ENCODE measurements at regions not wholly inside any gene's neighbourhood (a gene's known extent, or its start where the extent isn't known, plus 50 kb on each side); places are given as distances from the start of the nearest gene placed in this dataset.
"Not testable (repeated sequence)": the region's sequence is repeated elsewhere in the genome, so short reads cannot be mapped to it uniquely, and the experiment has no call there.

GRCh38 chr1:104028416-104029035, 278.8 kb downstream of the AMY1C start:
- no peak for DNase-seq

DNA sequence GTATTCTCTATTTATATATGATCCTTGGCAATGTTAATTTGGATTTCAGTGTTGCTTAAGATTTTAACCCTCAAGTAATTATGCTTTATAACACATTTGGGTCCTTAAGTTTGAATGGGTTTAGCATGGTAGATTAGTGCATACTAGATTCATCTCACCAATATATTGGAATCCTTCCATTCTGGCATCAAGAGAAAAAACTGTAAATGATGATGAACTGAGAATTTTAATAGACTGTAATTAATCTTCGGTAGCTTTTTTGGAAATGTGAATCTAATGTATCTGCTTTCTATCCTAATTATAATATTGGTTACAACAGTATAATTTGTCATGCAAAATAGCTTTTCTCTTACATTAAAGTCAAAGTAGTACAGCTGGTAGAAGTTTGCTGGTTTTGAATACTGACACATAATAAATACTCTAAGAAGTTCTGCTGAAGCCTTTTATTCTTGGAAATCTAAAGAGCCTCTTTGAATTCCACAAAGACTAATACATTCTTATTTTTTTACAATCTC, 279.8 kb downstream of the AMY1C start:
- DNase-seq, result no peak

GRCh38 chr1:104056786-104057185, 307.1 kb downstream of the AMY1C start:
- no peak for DNase-seq

- DNase-seq, result not testable (repeated sequence)
Observed at GRCh38 chr1:104057219-104057898, 307.7 kb downstream of the AMY1C start.

GRCh38 chr1:104061637-104062036, 311.9 kb downstream of the AMY1C start:
- DNase-seq, result not testable (repeated sequence)

GRCh38 chr1:104064399-104064798, 314.7 kb downstream of the AMY1C start:
- no peak for DNase-seq

GRCh38 chr1:104072915-104073371, 323.2 kb downstream of the AMY1C start:
- no peak for DNase-seq

DNA sequence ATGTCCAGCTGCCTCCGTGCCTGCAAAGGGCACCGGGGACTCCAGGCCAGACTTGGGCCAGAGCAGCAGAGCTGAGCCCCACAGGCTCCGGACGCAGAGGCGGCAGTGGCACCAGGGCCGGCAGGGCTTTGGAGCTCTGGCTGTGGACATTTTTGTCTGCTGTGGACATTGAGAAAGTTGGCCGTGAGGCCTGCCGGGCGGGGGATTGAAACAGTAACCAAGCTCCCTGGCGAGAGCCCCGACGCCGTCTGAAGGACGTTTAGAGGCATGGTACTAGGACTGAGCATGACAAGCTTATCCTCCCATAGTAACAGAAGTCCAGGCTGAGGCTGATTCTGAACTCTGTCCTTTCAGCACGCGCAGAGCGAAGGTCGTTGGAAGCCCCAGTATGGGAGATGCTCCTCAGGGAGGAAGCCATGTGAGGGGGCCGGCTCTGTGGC, 323.8 kb downstream of the AMY1C start:
- DNase-seq, result peak; percentile 4

- no peak for DNase-seq
Observed at GRCh38 chr1:104082221-104082620, 332.5 kb downstream of the AMY1C start.

DNA sequence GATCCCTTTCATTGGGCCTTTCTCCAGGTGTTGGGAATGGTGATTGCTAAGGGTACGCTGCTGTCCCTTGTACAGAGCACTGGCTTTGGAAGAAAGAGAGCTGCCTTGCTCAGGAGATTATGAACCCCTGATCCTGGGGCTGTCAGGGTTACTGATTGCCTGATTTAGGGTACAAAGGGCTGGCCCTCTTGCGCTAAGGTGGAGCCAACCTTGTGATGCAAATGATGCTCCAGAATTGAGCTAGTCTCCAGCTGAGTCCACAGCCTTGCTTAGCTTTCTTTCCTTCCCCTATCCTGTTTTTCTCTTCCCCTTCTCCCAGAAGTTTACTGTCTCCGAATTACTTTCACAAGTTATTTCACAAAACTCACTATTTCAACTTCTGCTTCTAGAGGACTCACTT, 334.7 kb downstream of the AMY1C start:
- DNase-seq, result no peak

DNA sequence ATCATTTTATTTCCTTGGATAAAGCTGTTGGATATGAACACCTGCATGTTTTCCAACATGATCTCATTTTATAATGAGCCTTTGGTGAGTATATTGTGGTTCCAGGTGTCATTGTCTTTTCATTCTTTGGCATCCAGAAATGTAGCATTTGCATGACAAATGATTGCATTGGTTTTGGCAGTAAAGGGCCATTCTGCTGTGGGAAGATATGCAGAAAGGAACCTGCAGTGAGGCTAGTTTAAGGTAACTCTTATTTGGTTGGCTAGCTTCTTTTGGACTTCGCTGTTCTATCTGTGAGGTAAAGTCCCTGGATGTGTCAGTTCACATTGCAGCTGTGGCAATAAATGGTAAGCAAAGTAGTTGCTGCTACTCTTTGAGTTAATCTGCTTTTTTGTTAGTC, 343.0 kb downstream of the AMY1C start:
- DNase-seq, result no peak

DNA sequence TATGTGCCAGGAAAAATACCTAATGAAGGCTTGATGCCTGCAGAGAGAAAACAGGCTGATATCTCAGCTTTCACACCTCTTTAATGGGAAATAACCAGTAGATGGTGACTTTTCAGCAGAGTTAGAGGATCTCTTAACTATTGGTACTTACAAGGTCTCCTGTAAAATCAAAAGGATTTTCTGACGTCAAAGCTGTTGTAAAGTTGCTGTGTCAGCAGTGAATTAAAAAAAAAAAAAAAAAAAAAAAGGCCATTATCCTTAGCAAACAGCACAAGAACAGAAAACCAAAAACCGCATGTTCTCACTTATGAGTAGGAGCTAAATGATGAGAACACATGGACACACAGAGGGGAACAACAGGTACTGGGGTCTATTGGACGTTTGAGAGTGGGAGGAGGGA, 349.1 kb downstream of the AMY1C start:
- no peak for DNase-seq

DNA sequence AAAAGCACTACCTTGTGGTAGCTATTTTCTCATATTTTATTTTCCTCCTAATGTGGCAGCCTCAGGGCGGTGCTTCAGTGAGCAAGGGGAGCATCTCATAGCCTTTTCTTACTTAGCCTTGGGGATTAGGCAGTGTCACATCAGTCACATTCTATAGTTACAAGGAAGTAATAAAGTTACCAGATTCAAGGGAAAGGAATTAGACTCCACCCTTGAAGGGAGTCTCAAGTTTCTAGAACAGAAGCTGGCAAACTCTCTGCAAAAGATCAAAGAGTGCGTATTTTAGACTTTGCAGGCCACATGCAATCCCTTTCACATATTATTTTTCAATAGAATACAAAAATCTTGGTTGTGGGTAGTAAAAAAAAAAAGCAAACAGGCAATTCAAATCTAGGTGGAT, 350.4 kb downstream of the AMY1C start:
- no peak for DNase-seq

DNA sequence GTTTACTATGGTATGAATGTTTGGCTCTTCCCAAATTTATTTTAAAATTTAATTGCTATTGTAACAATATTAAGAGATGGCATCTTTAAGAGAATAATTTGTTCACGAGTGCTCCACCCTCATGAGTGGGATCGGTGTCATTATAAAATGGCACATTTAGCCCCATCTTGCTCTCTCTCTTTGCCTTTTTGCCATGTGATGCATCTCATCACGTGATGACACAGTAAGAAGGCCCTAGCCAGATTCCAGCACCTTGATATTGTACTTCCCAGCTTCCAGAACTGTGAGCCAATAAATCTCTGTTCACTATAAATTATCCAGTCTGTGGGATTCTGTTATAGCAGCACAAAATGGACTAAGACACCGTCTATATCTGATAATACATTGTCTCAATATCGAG, 355.8 kb downstream of the AMY1C start:
- DNase-seq, result no peak

GRCh38 chr1:104120525-104120924, 370.8 kb downstream of the AMY1C start:
- DNase-seq, result no peak

DNA sequence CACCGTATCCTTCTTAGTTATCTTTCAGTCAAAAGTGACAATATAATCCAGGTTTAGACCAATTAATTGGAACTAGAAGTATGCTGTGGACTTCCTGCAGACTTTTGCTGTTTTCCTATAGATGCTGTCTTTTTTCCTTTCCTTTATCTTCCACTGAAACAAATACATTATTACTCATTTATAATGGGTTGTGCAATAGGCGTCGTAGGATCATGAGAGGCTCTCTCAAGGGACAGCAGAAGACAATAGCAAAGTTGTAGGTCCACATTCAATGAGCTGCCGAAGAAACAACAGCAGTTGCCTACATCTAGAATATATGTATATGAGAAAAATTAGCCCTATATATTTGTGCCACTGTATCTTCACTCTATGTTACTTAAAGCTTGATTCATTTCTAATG, 371.6 kb downstream of the AMY1C start:
- DNase-seq, result no peak

- no peak for DNase-seq
Observed at GRCh38 chr1:104125266-104125665, 375.6 kb downstream of the AMY1C start.

DNA sequence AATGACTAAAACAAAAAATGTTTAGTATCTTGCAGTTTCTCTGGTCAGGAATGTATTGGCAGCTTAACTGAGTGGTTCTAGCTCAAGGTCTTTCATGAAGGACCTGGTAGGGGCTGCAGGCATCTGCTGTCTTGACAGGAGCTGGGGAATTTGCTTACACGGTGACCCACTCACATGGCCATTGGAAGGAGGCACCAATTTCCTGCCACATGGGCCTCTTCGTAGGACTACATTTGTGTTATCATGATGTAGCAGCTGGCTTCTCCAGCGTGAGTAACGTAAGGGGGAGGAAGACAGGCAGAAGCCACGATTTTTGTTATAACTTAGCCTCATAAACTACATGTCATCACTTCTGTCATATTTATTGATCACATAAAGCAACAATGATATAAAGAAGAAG, 376.3 kb downstream of the AMY1C start:
- no peak for DNase-seq

DNA sequence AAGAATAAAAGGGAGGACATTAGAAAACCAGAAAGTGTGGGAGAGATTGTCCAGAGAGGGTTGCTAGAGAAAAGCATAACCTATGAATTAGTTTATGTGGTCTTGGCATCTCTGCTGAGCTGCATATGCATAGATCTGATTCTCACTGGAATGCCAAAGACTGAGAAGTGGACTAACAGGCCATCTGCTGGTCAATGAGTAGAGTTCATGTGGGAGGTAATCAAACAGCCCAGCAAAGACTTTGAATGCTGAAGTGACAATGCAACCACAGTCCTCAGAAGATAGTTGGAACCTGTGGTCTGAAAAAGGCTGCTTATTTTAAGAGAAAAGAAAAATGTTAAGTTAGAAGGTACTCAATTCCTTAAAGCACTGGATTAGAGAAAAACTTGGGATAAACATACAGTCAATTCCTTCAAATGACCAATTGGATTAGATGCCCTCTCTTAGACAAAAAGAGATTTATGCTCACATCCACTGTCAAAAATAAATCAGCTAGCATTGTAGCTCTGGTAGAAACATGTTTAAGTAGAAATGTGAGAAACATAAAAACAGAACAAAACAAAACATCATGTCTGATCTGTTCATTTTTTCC, 382.8 kb downstream of the AMY1C start:
- peak; percentile 31 for DNase-seq

DNA sequence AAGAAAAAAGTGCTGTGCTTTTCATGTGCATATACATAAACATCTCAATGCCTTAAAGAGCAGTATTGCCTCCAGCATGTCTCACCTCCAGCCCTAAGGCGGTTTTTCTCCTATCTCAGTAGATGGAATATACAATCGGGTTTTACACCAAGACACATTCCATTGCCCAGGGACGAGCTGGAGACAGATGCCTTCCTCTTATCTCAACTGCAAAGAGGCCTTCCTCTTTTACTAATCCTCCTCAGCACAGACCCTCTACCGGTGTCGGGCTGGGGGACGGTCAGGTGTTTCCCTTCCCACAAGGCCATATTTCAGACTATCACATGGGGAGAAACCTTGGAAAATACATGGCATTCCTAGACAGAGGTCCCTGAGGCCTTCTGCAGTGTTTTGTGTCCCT, 385.3 kb downstream of the AMY1C start:
- DNase-seq, result not testable (repeated sequence)

DNA sequence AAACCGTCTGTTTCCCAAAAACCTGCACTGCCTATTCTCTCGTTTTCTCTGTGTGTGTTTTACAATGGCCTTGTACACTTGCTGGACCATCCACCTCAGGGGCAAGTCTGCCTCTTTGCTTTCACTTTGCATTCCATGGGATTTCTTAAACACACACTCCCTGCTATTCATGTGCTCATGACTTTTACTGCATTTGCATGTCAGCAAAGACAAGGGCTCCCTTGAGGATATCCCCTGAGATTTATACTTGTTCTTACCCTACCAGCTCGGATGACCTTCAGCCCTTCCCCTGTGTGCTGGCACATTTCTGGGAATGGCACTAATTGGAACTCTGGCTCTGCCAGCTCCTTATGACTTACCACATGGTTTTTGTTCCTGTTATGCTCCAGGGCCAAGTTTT, 386.9 kb downstream of the AMY1C start:
- DNase-seq, result no peak

GRCh38 chr1:104156738-104157137, 407.0 kb downstream of the AMY1C start:
- DNase-seq, result peak; percentile 23

- no peak for DNase-seq
Observed at GRCh38 chr1:104163912-104164476, 414.3 kb downstream of the AMY1C start.

DNA sequence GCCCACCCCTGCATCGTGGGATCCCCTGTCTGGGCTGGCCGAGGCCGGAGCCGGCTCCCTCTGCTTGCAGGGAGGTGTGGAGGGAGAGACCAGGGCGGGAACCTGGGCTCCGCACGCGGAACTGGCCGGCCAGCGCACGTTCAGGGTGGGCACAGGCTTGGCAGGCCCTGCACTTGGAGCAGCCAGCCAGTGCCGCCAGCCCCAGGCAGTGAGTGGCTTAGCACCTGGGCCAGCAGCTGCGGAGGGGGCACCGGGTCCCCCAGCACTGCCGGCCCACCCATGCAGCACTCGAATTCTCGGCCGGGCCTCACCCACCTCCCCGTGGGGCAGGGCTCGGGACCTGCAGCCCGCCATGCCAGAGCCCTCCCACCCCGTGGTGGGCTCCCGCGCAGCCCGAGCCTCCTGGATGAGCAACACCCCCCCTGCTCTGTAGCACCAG, 422.6 kb downstream of the AMY1C start:
- DNase-seq, result no peak
